A549 (cell line): ENCODE measurements at regions not wholly inside any gene's neighbourhood (a gene's known extent, or its start where the extent isn't known, plus 50 kb on each side); places are given as distances from the start of the nearest gene placed in this dataset.

Experiments
- ATAC-seq, 2 experiments: fragments of 200-7000 bp in 1 of 2; fragments of >200 bp in 1 of 2; cut with Nextera tagmentation in 1 of 2; cut with Tn5 transposase in 1 of 2; 3 replicates each; pipeline versions ENCODE4 v1.8.0 to v1.9.1; 2018 to 2020; ENCODE audit warnings: mild to moderate bottlenecking in 1 of 2, moderate library complexity in 1 of 2
- CTCF ChIA-PET: fragments of 300-600 bp; sonication (Branson Sonifier 250); formaldehyde crosslinking; extraction: SDS; loops from one replicate; lab custom pipeline; 2021; ENCODE audit warnings: antibody characterized with exemption, inconsistent platforms; lab: Yijun Ruan, JAX
- POLR2A ChIA-PET: fragments of 350-600 bp; formaldehyde crosslinking; extraction: SDS; loops from one replicate; lab custom pipeline; 2021; ENCODE audit warnings: antibody characterized with exemption, inconsistent platforms; lab: Yijun Ruan, JAX
- DNase-seq, 2 experiments: peaks; one replicate each; pipeline versions ENCODE4 v3.0.0 to v3.0.0-alpha.2; 2011 to 2016; ENCODE audit warnings: low read depth in 1 of 2, low spot score in 1 of 2
- FAIRE-seq: peaks from 2 replicates; lab custom pipeline; 2011; peaks lifted over from hg19 to GRCh38; lab: Jason Lieb, UNC
- H3K27ac ChIP-seq, 2 experiments: fragments of >200 bp; sonication (Bioruptor Twin); formaldehyde crosslinking; 3 replicates each; pipeline ENCODE4 v1.5.1; 2016 to 2017
- H3K4me1 ChIP-seq: fragments of >200 bp; sonication (Bioruptor Twin); formaldehyde crosslinking; 3 replicates; pipeline ENCODE4 v1.6.1; 2016
- H3K4me2 ChIP-seq: fragments of >200 bp; sonication (Bioruptor Twin); formaldehyde crosslinking; 3 replicates; pipeline ENCODE4 v1.6.1; 2016
- H3K4me3 ChIP-seq: fragments of >200 bp; sonication (Bioruptor Twin); formaldehyde crosslinking; 3 replicates; pipeline ENCODE4 v1.5.1; 2016
- H3K9me3 ChIP-seq: fragments of >200 bp; sonication (Bioruptor Twin); formaldehyde crosslinking; 3 replicates; pipeline ENCODE4 v1.6.1; 2016
- ATOH8 ChIP-seq: fragments of 250-450 bp; sonication (Bioruptor Pico); IDR thresholded peaks from 2 replicates; pipeline ENCODE4 v1.5.0; 2020; ENCODE audit warnings: low read depth, mild to moderate bottlenecking, moderate library complexity
- CHD2 ChIP-seq: fragments of 150-350 bp; IDR thresholded peaks from 2 replicates; pipeline ENCODE4 v1.6.1; 2014; ENCODE audit warnings: low read length; ENCODE audit not compliant: partially characterized antibody
- CTCF ChIP-seq: fragments of >200 bp; sonication (Bioruptor Twin); formaldehyde crosslinking; IDR thresholded peaks from 3 replicates; pipeline ENCODE4 v1.5.1; 2016
- E2F6 ChIP-seq: IDR thresholded peaks from 2 replicates; pipeline ENCODE4 v1.6.1; 2012; ENCODE audit warnings: low read depth, borderline replicate concordance
- FOSL2 ChIP-seq, 2 experiments: fragments of 450-650 bp in 1 of 2; fragments of >200 bp in 1 of 2; sonication (Bioruptor Twin) in 1 of 2; formaldehyde crosslinking; IDR thresholded peaks; 2 replicates each; pipeline versions ENCODE4 v1.5.0 to v1.6.1; 2016 to 2020; ENCODE audit warnings: mild to moderate bottlenecking in 1 of 2, moderate library complexity in 1 of 2
- FOXS1 ChIP-seq: fragments of 250-450 bp; sonication (Bioruptor Pico); IDR thresholded peaks from 2 replicates; pipeline ENCODE4 v1.5.0; 2020; ENCODE audit warnings: mild to moderate bottlenecking, moderate library complexity
- GATA3 ChIP-seq: IDR thresholded peaks from 2 replicates; pipeline ENCODE4 v1.6.1; 2012; ENCODE audit warnings: borderline replicate concordance
- HDAC2 ChIP-seq: fragments of 200-600 bp; sonication (generic); IDR thresholded peaks from 2 replicates; pipeline ENCODE4 v1.6.1; 2016
- HES2 ChIP-seq: fragments of >200 bp; sonication (Bioruptor Twin); formaldehyde crosslinking; IDR thresholded peaks from 2 replicates; pipeline ENCODE4 v1.6.1; 2016
- HMGXB4 ChIP-seq: fragments of 250-450 bp; sonication (Bioruptor Pico); IDR thresholded peaks from 2 replicates; pipeline ENCODE4 v1.5.0; 2021; ENCODE audit warnings: mild to moderate bottlenecking, moderate library complexity, borderline replicate concordance
- MAFK ChIP-seq: fragments of 450-650 bp; IDR thresholded peaks from 2 replicates; pipeline ENCODE4 v1.6.1; 2014; ENCODE audit not compliant: partially characterized antibody
- MAZ ChIP-seq: fragments of 150-350 bp; IDR thresholded peaks from 2 replicates; pipeline ENCODE4 v1.6.1; 2014; ENCODE audit warnings: antibody characterized with exemption, low read depth, low read length, borderline replicate concordance
- NPAS2 ChIP-seq: fragments of 250-450 bp; sonication (Bioruptor Pico); IDR thresholded peaks from 2 replicates; pipeline ENCODE4 v1.8.0; 2022; ENCODE audit warnings: mild to moderate bottlenecking, moderate library complexity, borderline replicate concordance
- NR3C1 ChIP-seq: fragments of >200 bp; sonication (Bioruptor Twin); formaldehyde crosslinking; IDR thresholded peaks from 3 replicates; pipeline ENCODE4 v1.6.1; 2017
- PBX3 ChIP-seq: IDR thresholded peaks from 2 replicates; pipeline ENCODE4 v1.6.1; 2012
- POLR2AphosphoS2 ChIP-seq: conservative IDR thresholded peaks from 2 replicates; pipeline ENCODE4 v1.6.1; 2012; ENCODE audit warnings: low read length, improper control_type of control experiment, inconsistent platforms
- RCOR1 ChIP-seq: fragments of 150-350 bp; IDR thresholded peaks from 2 replicates; pipeline ENCODE4 v1.6.1; 2014; ENCODE audit warnings: antibody characterized with exemption, low read length, low read depth
- RNF2 ChIP-seq: fragments of 200-600 bp; sonication (generic); IDR thresholded peaks from 2 replicates; pipeline ENCODE4 v1.6.1; 2016; ENCODE audit warnings: low read depth, mild to moderate bottlenecking, antibody characterized with exemption, moderate library complexity, borderline replicate concordance
- SMC3 ChIP-seq: fragments of >200 bp; sonication (Bioruptor Twin); formaldehyde crosslinking; IDR thresholded peaks from 3 replicates; pipeline ENCODE4 v1.6.1; 2018; ENCODE audit warnings: inconsistent platforms
- SREBF2 ChIP-seq: fragments of 450-650 bp; IDR thresholded peaks from 2 replicates; pipeline ENCODE4 v1.6.1; 2014; ENCODE audit warnings: mild to moderate bottlenecking, moderate library complexity
- TP53 ChIP-seq: fragments of 250-450 bp; sonication (Bioruptor Pico); IDR thresholded peaks from 2 replicates; pipeline ENCODE4 v1.5.0; 2021; ENCODE audit warnings: mild to moderate bottlenecking, moderate library complexity
- USF2 ChIP-seq: fragments of 450-650 bp; IDR thresholded peaks from 2 replicates; pipeline ENCODE4 v1.6.1; 2014; ENCODE audit warnings: antibody characterized with exemption
- ZC3H11A ChIP-seq: fragments of 450-650 bp; IDR thresholded peaks from 2 replicates; pipeline ENCODE4 v1.6.1; 2014; ENCODE audit warnings: antibody characterized with exemption, mild to moderate bottlenecking
- ZNF302 ChIP-seq: fragments of 250-450 bp; sonication (Bioruptor Pico); IDR thresholded peaks from 2 replicates; pipeline ENCODE4 v1.9.0; 2021; ENCODE audit warnings: inconsistent platforms, mild to moderate bottlenecking, moderate library complexity
- ZSCAN20 ChIP-seq: fragments of 250-450 bp; sonication (Bioruptor Pico); IDR thresholded peaks from 2 replicates; pipeline ENCODE4 v1.8.0; 2022; ENCODE audit warnings: mild to moderate bottlenecking, moderate library complexity
- WGBS: methylation state at CpG from one replicate; pipeline ENCODE4 v1.1.6; 2017; ENCODE audit errors: missing lambda C conversion rate; 5-methylcytosine and 5-hydroxymethylcytosine counted together

- H3K27ac ChIP-seq = no peak overlapping the region
- H3K4me3 ChIP-seq = no peak overlapping the region
- no peak overlapping the region for H3K4me2 ChIP-seq
- ATAC-seq (no peak), FAIRE-seq (no peak), DNase-seq (no peak)
- ChIA-PET POLR2A (no interaction called here), CTCF (no interaction called here)
- TF ChIP-seq RCOR1 (no peak), ATOH8 (no peak), E2F6 (no peak), CHD2 (no peak), RNF2 (no peak), MAZ (no peak), NR3C1 (no peak), GATA3 (no peak), ZNF302 (CRISPR knock-in tag) (no peak), HMGXB4 (no peak), ZC3H11A (no peak), NPAS2 (CRISPR knock-in tag) (no peak)
- 4% methylated on average over 1 of the region's 1 CpG for WGBS
- H3K9me3 ChIP-seq = no peaks in the 10 kb centered on the region; the same call in 2 of the 3 replicates
- no peaks in the 10 kb centered on the region for H3K4me1 ChIP-seq
These were observed 377.8 kb downstream of the LRATD1 start for GRCh38 chr2:15010346-15010745.

GRCh38 chr2:15018814-15019213, 386.3 kb downstream of the LRATD1 start:
- DNase-seq (no peak), ATAC-seq (no peak), FAIRE-seq (no peak)
- H3K9me3 ChIP-seq = no peaks in the 10 kb centered on the region
- ChIA-PET POLR2A (no interaction called here), CTCF (no interaction called here)
- H3K4me2 ChIP-seq = no peak overlapping the region
- no peak overlapping the region for H3K4me3 ChIP-seq
- TF ChIP-seq FOXS1 = no peak
- TF ChIP-seq ZSCAN20 = no peak
- TF ChIP-seq E2F6 = no peak
- no peak for TF ChIP-seq MAFK
- TF ChIP-seq TP53 (CRISPR knock-in tag) = no peak
- no peak for TF ChIP-seq SREBF2
- TF ChIP-seq HES2 = no peak
- no peak for TF ChIP-seq CHD2
- no peak for TF ChIP-seq MAZ
- TF ChIP-seq USF2 = no peak
- no peak for TF ChIP-seq HDAC2
- TF ChIP-seq POLR2AphosphoS2 = no peak
- no peak for TF ChIP-seq PBX3
- no peak for TF ChIP-seq CTCF
- no peak for TF ChIP-seq FOSL2 (IDR thresholded peaks at IDR 0.05)
- TF ChIP-seq FOSL2 (CRISPR knock-in tag; IDR thresholded peaks at IDR 0.05) = no peak
- TF ChIP-seq SMC3 = no peak
- WGBS = 2% methylated on average over 1 of the region's 1 CpG
- no peaks in the 10 kb centered on the region for H3K4me1 ChIP-seq
- H3K27ac ChIP-seq = no peak overlapping the region
